ENCODE measurements at regions not wholly inside any gene's neighbourhood (a gene's known extent, or its start where the extent isn't known, plus 50 kb on each side); places are given as distances from the start of the nearest gene placed in this dataset.
"Not testable (repeated sequence)": the region's sequence is repeated elsewhere in the genome, so short reads cannot be mapped to it uniquely, and the experiment has no call there.

GRCh38 chr6:28661097-28661713 lies 135.5 kb downstream of the GPX5 start:
- CTCF ChIA-PET: no interaction called here
- no peak for TF ChIP-seq CTCF (conservative IDR thresholded peaks at IDR 0.05; ENCODE audit: low read depth)

GRCh38 chr6:28664870-28665396 lies 139.3 kb downstream of the GPX5 start:
- POLR2A ChIA-PET (ENCODE audit: low non-redundant PET): no interaction called here
- DNase-seq (ENCODE audit: low spot score): no peak
- CTCF ChIA-PET: no interaction called here
- TF ChIP-seq CTCF (conservative IDR thresholded peaks at IDR 0.05; ENCODE audit: low read depth): no peak
- no peak overlapping the region for H3K27ac ChIP-seq

More at GRCh38 chr6:28661097-28661713, 135.5 kb downstream of the GPX5 start:
- DNase-seq (ENCODE audit: low spot score): no peak
- POLR2A ChIA-PET (ENCODE audit: low non-redundant PET): no interaction called here
- H3K27ac ChIP-seq: no peak overlapping the region

GRCh38 chr6:28673417-28673786 lies 147.7 kb downstream of the GPX5 start:
- H3K27ac ChIP-seq: no peak overlapping the region
- ChIA-PET CTCF (no interaction called here), POLR2A (ENCODE audit: low non-redundant PET) (no interaction called here)
- DNase-seq (ENCODE audit: low spot score): no peak
- no peak for TF ChIP-seq CTCF (conservative IDR thresholded peaks at IDR 0.05; ENCODE audit: low read depth)

- ChIA-PET POLR2A (ENCODE audit: low non-redundant PET) (no interaction called here), CTCF (no interaction called here)
- DNase-seq (ENCODE audit: low spot score): peak; percentile 64
- TF ChIP-seq CTCF (conservative IDR thresholded peaks at IDR 0.05; ENCODE audit: low read depth): no peak
- H3K27ac ChIP-seq: no peak overlapping the region
These were observed 148.3 kb downstream of the GPX5 start for GRCh38 chr6:28673787-28674671.

GRCh38 chr6:28675600-28675999 lies 149.9 kb downstream of the GPX5 start:
- CTCF ChIA-PET: no interaction called here
- TF ChIP-seq CTCF (conservative IDR thresholded peaks at IDR 0.05; ENCODE audit: low read depth): no peak
- POLR2A ChIA-PET (ENCODE audit: low non-redundant PET): no interaction called here
- H3K27ac ChIP-seq: no peak overlapping the region
- no peak for DNase-seq (ENCODE audit: low spot score)

- no peak for DNase-seq (ENCODE audit: low spot score)
- CTCF ChIA-PET: no interaction called here
- TF ChIP-seq CTCF (conservative IDR thresholded peaks at IDR 0.05; ENCODE audit: low read depth): no peak
- no peak overlapping the region for H3K27ac ChIP-seq
- POLR2A ChIA-PET (ENCODE audit: low non-redundant PET): no interaction called here
These were observed 156.9 kb downstream of the GPX5 start for GRCh38 chr6:28682542-28682941.

GRCh38 chr6:28682956-28683685 lies 157.4 kb downstream of the GPX5 start:
- POLR2A ChIA-PET (ENCODE audit: low non-redundant PET); DNase-seq (ENCODE audit: low spot score); H3K27ac ChIP-seq; CTCF ChIA-PET: not testable (repeated sequence)

Data from RWPE1 (cell line).